ENCODE measurements at regions not wholly inside any gene's neighbourhood (a gene's known extent, or its start where the extent isn't known, plus 50 kb on each side); places are given as distances from the start of the nearest gene placed in this dataset.

GRCh38 chr4:167779280-167779679, 313.1 kb upstream of the ANXA10 start:
- 54 to 62% methylated on average over 4 to 5 of the region's 5 CpGs for WGBS, 2 donors (ENCODE audit: low coverage in 1 of 2)
- no peak for DNase-seq
- no peak overlapping the region for H3K4me3 ChIP-seq
- in situ Hi-C loops (cut with MboI; ENCODE audit: low pct_ligation_motif_present in 1 of 4, low pct_unique_long_range_greater_than_20kb in 1 of 4, low sequenced_read_pairs in 3 of 4): no loop called here
- no peaks in the 10 kb centered on the region for H3K9me3 ChIP-seq
- no peaks in the 10 kb centered on the region for H3K36me3 ChIP-seq
- H3K27ac ChIP-seq: no peak overlapping the region
- intact Hi-C loops (cut with DNase I; ENCODE audit: low total_unique reads): no loop called here
- TF ChIP-seq POLR2AphosphoS5 (IDR thresholded peaks at IDR 0.05): no peak
- TF ChIP-seq CTCF (IDR thresholded peaks at IDR 0.05): no peak
- no peaks in the 10 kb centered on the region for H3K4me1 ChIP-seq
- H3K27me3 ChIP-seq: no peaks in the 10 kb centered on the region

DNA sequence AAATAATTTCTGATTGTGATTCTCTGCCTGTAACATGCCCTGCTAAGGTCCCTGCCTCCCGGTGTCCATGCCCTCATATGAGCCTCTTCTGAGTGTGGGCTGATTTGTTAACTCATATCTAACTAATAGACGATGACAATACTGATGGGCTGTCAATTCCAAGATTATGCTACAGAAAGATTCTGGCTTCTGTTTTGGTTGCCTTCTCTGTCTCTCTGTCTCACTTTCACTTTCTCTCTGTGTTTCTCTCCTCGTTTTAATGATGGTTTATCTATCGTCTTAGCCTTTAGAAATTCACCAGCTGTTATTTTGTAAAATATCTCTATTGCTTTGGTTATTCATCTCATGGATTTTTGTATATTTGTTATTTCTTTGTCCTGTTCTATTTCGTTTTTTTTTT, 312.5 kb upstream of the ANXA10 start:
- TF ChIP-seq POLR2A (IDR thresholded peaks at IDR 0.05): no peak
- TF ChIP-seq EP300 (IDR thresholded peaks at IDR 0.05; ENCODE audit: low read depth): no peak
- TF ChIP-seq CTCF (IDR thresholded peaks at IDR 0.05): no peak
- no peak for TF ChIP-seq POLR2AphosphoS5 (IDR thresholded peaks at IDR 0.05)
- no peaks in the 10 kb centered on the region for H3K4me1 ChIP-seq
- no peaks in the 10 kb centered on the region for H3K36me3 ChIP-seq
- no peaks in the 10 kb centered on the region for H3K27me3 ChIP-seq
- H3K4me3 ChIP-seq: no peak overlapping the region
- H3K9me3 ChIP-seq: no peaks in the 10 kb centered on the region
- 56 to 61% methylated on average over 5 of the region's 5 CpGs for WGBS, 2 donors (ENCODE audit: low coverage in 1 of 2)
- intact Hi-C loops (cut with DNase I; ENCODE audit: low total_unique reads): no loop called here
- DNase-seq: no peak
- no peak overlapping the region for H3K27ac ChIP-seq
- in situ Hi-C loops (cut with MboI; ENCODE audit: low pct_ligation_motif_present in 1 of 4, low pct_unique_long_range_greater_than_20kb in 1 of 4, low sequenced_read_pairs in 3 of 4): no loop called here

DNA sequence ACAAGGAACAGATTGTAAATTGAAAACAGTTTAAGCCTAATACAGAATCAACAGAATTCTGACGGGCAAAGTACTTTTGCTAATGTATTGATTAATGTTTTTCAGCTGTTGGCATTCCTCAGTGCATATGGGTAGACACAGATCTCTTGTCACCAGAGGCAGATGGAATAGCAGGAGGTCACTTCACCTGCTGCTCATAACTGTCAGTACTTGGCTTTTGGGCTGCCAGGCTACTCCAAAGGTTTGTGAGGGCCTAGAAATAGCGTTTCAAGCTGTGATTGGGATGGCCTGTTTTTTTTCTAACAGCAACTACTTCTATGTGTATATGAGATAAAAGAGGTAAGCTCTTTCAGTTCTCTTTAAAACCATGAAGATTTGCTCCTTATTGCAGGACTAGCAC, 307.5 kb upstream of the ANXA10 start:
- no peaks in the 10 kb centered on the region for H3K27me3 ChIP-seq
- H3K27ac ChIP-seq: no peak overlapping the region
- in situ Hi-C loops (cut with MboI; ENCODE audit: low pct_ligation_motif_present in 1 of 4, low pct_unique_long_range_greater_than_20kb in 1 of 4, low sequenced_read_pairs in 3 of 4): no loop called here
- TF ChIP-seq CTCF (IDR thresholded peaks at IDR 0.05) (no peak), EP300 (IDR thresholded peaks at IDR 0.05; ENCODE audit: low read depth) (no peak), POLR2A (IDR thresholded peaks at IDR 0.05) (no peak), POLR2AphosphoS5 (IDR thresholded peaks at IDR 0.05) (no peak)
- WGBS, 2 donors (ENCODE audit: low coverage in 1 of 2): 33 to 60% methylated on average over 2 of the region's 2 CpGs
- intact Hi-C loops (cut with DNase I; ENCODE audit: low total_unique reads): no loop called here
- H3K4me1 ChIP-seq: no peaks in the 10 kb centered on the region
- no peak for DNase-seq
- no peaks in the 10 kb centered on the region for H3K36me3 ChIP-seq
- no peaks in the 10 kb centered on the region for H3K9me3 ChIP-seq
- no peak overlapping the region for H3K4me3 ChIP-seq

DNA sequence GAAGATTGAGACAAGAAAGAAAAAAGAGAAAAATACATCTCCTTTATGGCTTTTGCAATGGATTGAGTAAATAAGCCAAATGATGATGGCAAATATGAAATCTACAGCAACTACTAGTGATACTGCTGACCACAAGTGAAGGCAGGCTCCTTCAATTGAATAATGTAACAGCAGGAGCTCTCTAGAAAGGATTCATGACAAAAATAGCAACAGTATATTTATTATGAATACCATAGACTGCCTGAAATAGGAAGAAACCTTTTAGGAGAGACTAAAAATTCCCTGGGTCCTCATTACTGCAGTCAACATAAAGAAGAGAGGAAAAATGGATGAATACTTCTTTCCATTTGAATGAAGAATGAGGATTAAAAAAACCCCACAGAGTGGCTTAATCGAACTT, 306.8 kb upstream of the ANXA10 start:
- no peaks in the 10 kb centered on the region for H3K27me3 ChIP-seq
- no peak overlapping the region for H3K27ac ChIP-seq
- TF ChIP-seq POLR2AphosphoS5 (IDR thresholded peaks at IDR 0.05) (no peak), EP300 (IDR thresholded peaks at IDR 0.05; ENCODE audit: low read depth) (no peak), POLR2A (IDR thresholded peaks at IDR 0.05) (no peak), CTCF (IDR thresholded peaks at IDR 0.05) (no peak)
- 33 to 50% methylated on average over 1 of the region's 1 CpG for WGBS, 2 donors (ENCODE audit: low coverage in 1 of 2)
- no peaks in the 10 kb centered on the region for H3K9me3 ChIP-seq
- in situ Hi-C loops (cut with MboI; ENCODE audit: low pct_ligation_motif_present in 1 of 4, low pct_unique_long_range_greater_than_20kb in 1 of 4, low sequenced_read_pairs in 3 of 4): no loop called here
- H3K4me1 ChIP-seq: no peaks in the 10 kb centered on the region
- intact Hi-C loops (cut with DNase I; ENCODE audit: low total_unique reads): no loop called here
- H3K4me3 ChIP-seq: no peak overlapping the region
- no peaks in the 10 kb centered on the region for H3K36me3 ChIP-seq
- DNase-seq: no peak

Data from transverse colon (tissue), 4 donors.